Mesendoderm (in vitro differentiated cells): ENCODE measurements at regions not wholly inside any gene's neighbourhood (a gene's known extent, or its start where the extent isn't known, plus 50 kb on each side); places are given as distances from the start of the nearest gene placed in this dataset.
"Not testable (repeated sequence)": the region's sequence is repeated elsewhere in the genome, so short reads cannot be mapped to it uniquely, and the experiment has no call there.

Source experiments
- DNase-seq: peaks from one replicate; pipeline ENCODE4 v3.0.0; 2013
- H2AK5ac ChIP-seq: 2 replicates; pipeline ENCODE4 v1.6.1; 2013; ENCODE audit warnings: low read length, inconsistent platforms
- H2BK120ac ChIP-seq: 2 replicates; pipeline ENCODE4 v1.6.1; 2013; ENCODE audit warnings: low read depth, mild to moderate bottlenecking, low read length, moderate library complexity, mixed read lengths
- H2BK15ac ChIP-seq: replicated peaks from 2 replicates; pipeline ENCODE4 v1.6.1; 2013; ENCODE audit warnings: low read depth, mild to moderate bottlenecking, moderate library complexity
- H2BK5ac ChIP-seq: 2 replicates; pipeline ENCODE4 v1.6.1; 2013; ENCODE audit warnings: low read length, inconsistent platforms
- H3K18ac ChIP-seq: 2 replicates; pipeline ENCODE4 v1.6.1; 2013; ENCODE audit warnings: mild to moderate bottlenecking, low read length, mixed read lengths
- H3K23ac ChIP-seq: one replicate; pipeline ENCODE4 v1.6.1; 2013; ENCODE audit warnings: low read length
- H3K27ac ChIP-seq: 2 replicates; pipeline ENCODE4 v1.5.1; 2013; ENCODE audit warnings: low read depth, mild to moderate bottlenecking, inconsistent platforms, low read length, moderate library complexity
- H3K27me3 ChIP-seq: 2 replicates; pipeline ENCODE4 v1.6.1; 2013; ENCODE audit warnings: low read length, control low read depth, mild to moderate bottlenecking, inconsistent platforms; ENCODE audit not compliant: insufficient read depth, poor library complexity
- H3K36me3 ChIP-seq: 2 replicates; pipeline ENCODE4 v1.6.1; 2013; ENCODE audit warnings: low read length, inconsistent platforms; ENCODE audit not compliant: control insufficient read depth, insufficient read depth
- H3K4ac ChIP-seq: one replicate; pipeline ENCODE4 v1.6.1; 2013; ENCODE audit warnings: low read depth, mild to moderate bottlenecking, low read length, moderate library complexity
- H3K4me1 ChIP-seq: 2 replicates; pipeline ENCODE4 v1.6.1; 2013; ENCODE audit warnings: low read depth, low read length, inconsistent platforms; ENCODE audit not compliant: control insufficient read depth
- H3K4me2 ChIP-seq: 2 replicates; pipeline ENCODE4 v1.6.1; 2013; ENCODE audit warnings: low read length
- H3K4me3 ChIP-seq: 2 replicates; pipeline ENCODE4 v1.5.1; 2013; ENCODE audit warnings: mild to moderate bottlenecking, low read length
- H3K56ac ChIP-seq: one replicate; pipeline ENCODE4 v1.6.1; 2013; ENCODE audit warnings: low read length
- H3K79me1 ChIP-seq: 2 replicates; pipeline ENCODE4 v1.6.1; 2013; ENCODE audit warnings: low read length, inconsistent platforms
- H3K79me2 ChIP-seq: 2 replicates; pipeline ENCODE4 v1.6.1; 2013; ENCODE audit warnings: mild to moderate bottlenecking, low read length; ENCODE audit not compliant: control insufficient read depth, insufficient read depth
- H3K9ac ChIP-seq: 2 replicates; pipeline ENCODE4 v1.6.1; 2013; ENCODE audit warnings: low read length, inconsistent platforms
- H4K5ac ChIP-seq: one replicate; pipeline ENCODE4 v1.6.1; 2013; ENCODE audit warnings: low read length
- H4K8ac ChIP-seq: one replicate; pipeline ENCODE4 v1.6.1; 2013; ENCODE audit warnings: low read depth, mild to moderate bottlenecking, control low read depth, low read length, moderate library complexity
- WGBS: extraction: QIAGEN DNeasy Blood & Tissue Kit; methylation state at CpG from one replicate; pipeline ENCODE4 v1.1.7; 2013; ENCODE audit warnings: low lambda C conversion rate, missing lambda C conversion rate; ENCODE audit not compliant: insufficient coverage; ENCODE audit errors: extremely low coverage; 5-methylcytosine and 5-hydroxymethylcytosine counted together

DNA sequence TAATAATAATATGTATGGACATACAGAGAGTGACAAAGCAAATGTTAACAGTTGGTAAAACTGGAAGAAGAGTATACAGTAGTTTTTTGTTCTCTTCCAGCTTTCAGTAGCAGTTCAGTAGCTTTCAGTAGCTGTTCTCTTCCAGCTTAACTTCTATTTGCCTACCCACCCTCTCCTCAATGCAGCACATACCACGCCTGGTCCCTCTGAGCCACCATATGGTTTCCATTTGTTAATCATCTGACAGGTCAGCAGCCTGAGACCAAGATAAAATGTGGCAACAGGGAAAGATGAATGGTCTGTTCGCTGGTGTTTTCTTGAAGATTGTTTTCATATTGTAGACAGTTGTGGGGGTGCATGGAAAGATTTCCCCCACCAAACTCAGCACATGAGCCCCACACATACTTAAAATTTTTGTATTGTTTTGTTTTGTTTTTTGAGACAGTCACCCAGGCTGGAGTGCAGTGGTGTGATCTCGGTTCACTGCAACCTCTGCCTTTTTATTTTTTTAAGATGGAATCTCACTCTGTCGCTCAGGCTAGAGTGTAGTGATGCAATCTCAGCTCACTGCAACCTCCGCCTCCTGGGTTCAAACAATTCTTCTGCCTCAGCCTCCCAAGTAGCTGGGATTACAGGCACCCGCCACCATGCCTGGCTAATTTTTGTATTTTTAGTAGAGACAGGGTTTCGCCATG lies 56.8 kb downstream of the ATP6V0E2 start:
- H2AK5ac ChIP-seq, H2BK15ac ChIP-seq, H3K27ac ChIP-seq, H4K5ac ChIP-seq, H3K56ac ChIP-seq, H3K9ac ChIP-seq, H3K23ac ChIP-seq, H3K4me3 ChIP-seq, H3K79me2 ChIP-seq, H3K4ac ChIP-seq, H2BK120ac ChIP-seq, H3K18ac ChIP-seq, H3K36me3 ChIP-seq, H3K4me2 ChIP-seq, H3K27me3 ChIP-seq, H3K4me1 ChIP-seq, H3K79me1 ChIP-seq, H2BK5ac ChIP-seq, H4K8ac ChIP-seq: not testable (repeated sequence)
- no CpG with 5 or more reads among the region's 7 CpGs for WGBS
- peak; percentile 28 for DNase-seq

- not testable (repeated sequence) for H3K79me2 ChIP-seq, H2BK15ac ChIP-seq, H3K36me3 ChIP-seq, H3K4me1 ChIP-seq, H2BK5ac ChIP-seq, H4K5ac ChIP-seq, H3K4me3 ChIP-seq, H3K27ac ChIP-seq, H2AK5ac ChIP-seq, H3K18ac ChIP-seq, DNase-seq, H3K9ac ChIP-seq, H2BK120ac ChIP-seq, H3K4ac ChIP-seq, H3K4me2 ChIP-seq, H3K27me3 ChIP-seq, H4K8ac ChIP-seq, H3K56ac ChIP-seq, H3K79me1 ChIP-seq, H3K23ac ChIP-seq
- no CpG with 5 or more reads among the region's 5 CpGs for WGBS
Observed at GRCh38 chr7:149933776-149934175, 60.0 kb downstream of the ATP6V0E2 start.

GRCh38 chr7:149947346-149947745 lies 73.6 kb downstream of the ATP6V0E2 start:
- not testable (repeated sequence) for H3K4me3 ChIP-seq, H3K9ac ChIP-seq, H3K18ac ChIP-seq, H3K56ac ChIP-seq, H3K4me1 ChIP-seq, H3K4me2 ChIP-seq, H2BK5ac ChIP-seq, H3K23ac ChIP-seq, H3K79me1 ChIP-seq, DNase-seq, H3K27ac ChIP-seq, H4K5ac ChIP-seq, H3K4ac ChIP-seq, H2BK15ac ChIP-seq, H2AK5ac ChIP-seq, H2BK120ac ChIP-seq, H3K79me2 ChIP-seq, H3K36me3 ChIP-seq, H4K8ac ChIP-seq, H3K27me3 ChIP-seq
- WGBS: no CpG with 5 or more reads among the region's 4 CpGs

DNA sequence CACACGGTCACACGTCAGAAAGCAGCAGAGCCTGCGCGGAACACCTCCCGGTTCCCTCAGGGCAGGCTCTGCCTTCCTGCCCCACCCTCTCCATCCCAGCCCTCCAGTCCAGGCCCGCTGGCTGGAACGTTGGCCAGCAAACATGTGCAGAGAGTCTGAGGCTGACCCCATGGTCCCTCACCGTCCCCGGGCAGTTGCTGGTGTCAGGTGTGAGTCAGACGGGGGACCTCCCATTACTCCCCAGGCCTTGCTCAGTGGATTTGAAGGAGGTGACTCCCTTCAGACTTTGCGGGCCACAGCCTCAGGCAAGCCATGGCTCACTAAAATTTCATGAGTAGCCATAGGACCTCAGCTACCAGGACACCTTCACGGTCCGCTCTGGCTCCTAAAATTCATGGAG lies 74.7 kb downstream of the ATP6V0E2 start:
- H2AK5ac ChIP-seq, H2BK5ac ChIP-seq, H3K23ac ChIP-seq, H4K8ac ChIP-seq, H2BK15ac ChIP-seq, H3K4ac ChIP-seq, H3K18ac ChIP-seq, H2BK120ac ChIP-seq, H3K4me3 ChIP-seq, DNase-seq, H3K56ac ChIP-seq, H3K79me1 ChIP-seq, H3K36me3 ChIP-seq, H3K27me3 ChIP-seq, H3K9ac ChIP-seq, H3K79me2 ChIP-seq, H3K4me2 ChIP-seq, H3K4me1 ChIP-seq, H3K27ac ChIP-seq, H4K5ac ChIP-seq: not testable (repeated sequence)
- no CpG with 5 or more reads among the region's 13 CpGs for WGBS

GRCh38 chr7:149949863-149950577 lies 76.3 kb downstream of the ATP6V0E2 start:
- not testable (repeated sequence) for H3K9ac ChIP-seq, DNase-seq, H3K27me3 ChIP-seq, H2AK5ac ChIP-seq, H2BK15ac ChIP-seq, H4K8ac ChIP-seq, H2BK5ac ChIP-seq, H3K56ac ChIP-seq, H3K4me2 ChIP-seq, H3K18ac ChIP-seq, H2BK120ac ChIP-seq, H3K4me3 ChIP-seq, H3K36me3 ChIP-seq, H3K79me2 ChIP-seq, H3K27ac ChIP-seq, H3K79me1 ChIP-seq, H3K4ac ChIP-seq, H4K5ac ChIP-seq, H3K4me1 ChIP-seq, H3K23ac ChIP-seq
- WGBS: no CpG with 5 or more reads among the region's 13 CpGs

- H3K27me3 ChIP-seq, H3K27ac ChIP-seq, DNase-seq, H2BK120ac ChIP-seq, H3K4me3 ChIP-seq, H3K23ac ChIP-seq, H2BK15ac ChIP-seq, H3K79me1 ChIP-seq, H3K18ac ChIP-seq, H3K56ac ChIP-seq, H3K79me2 ChIP-seq, H4K5ac ChIP-seq, H3K4me2 ChIP-seq, H3K4ac ChIP-seq, H3K9ac ChIP-seq, H2AK5ac ChIP-seq, H3K36me3 ChIP-seq, H4K8ac ChIP-seq, H3K4me1 ChIP-seq, H2BK5ac ChIP-seq: not testable (repeated sequence)
- no CpG with 5 or more reads among the region's 4 CpGs for WGBS
Observed at GRCh38 chr7:149950578-149950924, 76.8 kb downstream of the ATP6V0E2 start.
